Endothelial cell of umbilical vein (primary cell): ENCODE measurements at regions not wholly inside any gene's neighbourhood (a gene's known extent, or its start where the extent isn't known, plus 50 kb on each side); places are given as distances from the start of the nearest gene placed in this dataset.

ENCODE experiments used
- BruUV-seq: library from RNA; stranded (reverse); fragments of 400-500 nt; replicated peaks from 2 replicates; lab custom pipeline; 2021; lab: Mats Ljungman, UMichigan
- CTCF ChIA-PET: fragments of 300-600, 350-600 bp; sonication (Branson Sonifier 250); formaldehyde crosslinking; loops from one replicate; lab custom pipeline; 2021; ENCODE audit warnings: antibody characterized with exemption, inconsistent platforms; lab: Charles Lee
- POLR2A ChIA-PET: fragments of 300-600, 350-600 bp; sonication (Branson Sonifier 250); formaldehyde crosslinking; loops from one replicate; lab custom pipeline; 2021; ENCODE audit warnings: antibody characterized with exemption, inconsistent platforms; lab: Charles Lee
- DNase-seq: peaks from one replicate; pipeline ENCODE4 v3.0.0-alpha.2; 2011; ENCODE audit warnings: low read depth, low spot score
- FAIRE-seq: peaks from 2 replicates; lab custom pipeline; 2011; peaks lifted over from hg19 to GRCh38; lab: Jason Lieb, UNC
- H2AFZ ChIP-seq: 2 replicates; pipeline ENCODE4 v1.6.0; 2012; ENCODE audit warnings: low read depth, low read length, control low read depth, inconsistent platforms
- H3K27ac ChIP-seq: 2 replicates; pipeline ENCODE4 v1.5.1; 2011; ENCODE audit warnings: low read depth, mild to moderate bottlenecking, control low read depth, low read length, moderate library complexity; ENCODE audit not compliant: insufficient read depth
- H3K27me3 ChIP-seq, 2 experiments: 2 replicates each; pipeline versions ENCODE4 v1.6.0 to v1.6.1; 2011; ENCODE audit warnings: low read length in 2 of 2, mixed read lengths in 1 of 2; ENCODE audit not compliant: control insufficient read depth in 2 of 2, insufficient read depth in 2 of 2
- H3K36me3 ChIP-seq, 2 experiments: 2 replicates in 1 of 2; 3 replicates in 1 of 2; pipeline ENCODE4 v1.5.1; 2011; ENCODE audit warnings: low read length in 2 of 2, mild to moderate bottlenecking in 1 of 2, moderate library complexity in 1 of 2; ENCODE audit not compliant: control insufficient read depth in 2 of 2, insufficient read depth in 2 of 2; ENCODE audit errors: extremely low read depth in 1 of 2
- H3K4me1 ChIP-seq: 3 replicates; pipeline ENCODE4 v1.5.1; 2011; ENCODE audit warnings: mild to moderate bottlenecking, low read length; ENCODE audit not compliant: control insufficient read depth, insufficient read depth; ENCODE audit errors: extremely low read depth
- H3K4me2 ChIP-seq: 2 replicates; pipeline ENCODE4 v1.6.1; 2011; ENCODE audit warnings: low read length, control low read depth, mixed read lengths; ENCODE audit not compliant: insufficient read depth
- H3K4me3 ChIP-seq, 3 experiments: fragments of 200-600 bp in 1 of 3; sonication (generic), shearing (Covaris generic) in 1 of 3; replicated peaks in 1 of 3; 2 replicates each; pipeline ENCODE4 v1.5.1; 2011 to 2016; ENCODE audit warnings: control low read depth in 3 of 3, low read length in 3 of 3, mild to moderate bottlenecking in 2 of 3, inconsistent platforms in 1 of 3, low read depth in 1 of 3, moderate library complexity in 1 of 3; ENCODE audit not compliant: insufficient read depth in 1 of 3
- H3K79me2 ChIP-seq: 2 replicates; pipeline ENCODE4 v1.6.0; 2012; ENCODE audit warnings: low read length, inconsistent platforms; ENCODE audit not compliant: control insufficient read depth, insufficient read depth
- H3K9ac ChIP-seq: replicated peaks from 2 replicates; pipeline ENCODE3; 2011; ENCODE audit warnings: low read length, control low read depth; ENCODE audit not compliant: insufficient read depth; ENCODE audit errors: extremely low read depth
- H3K9me1 ChIP-seq: replicated peaks from 3 replicates; pipeline ENCODE4 v1.6.0; 2011; ENCODE audit warnings: mild to moderate bottlenecking, low read length; ENCODE audit not compliant: control insufficient read depth, insufficient read depth; ENCODE audit errors: extremely low read depth
- H3K9me3 ChIP-seq: replicated peaks from 2 replicates; pipeline ENCODE4 v1.5.1; 2012; ENCODE audit warnings: low read length, inconsistent platforms; ENCODE audit not compliant: control insufficient read depth, insufficient read depth
- H4K20me1 ChIP-seq: replicated peaks from 2 replicates; pipeline ENCODE3; 2011; ENCODE audit warnings: mild to moderate bottlenecking, low read length; ENCODE audit not compliant: control insufficient read depth, insufficient read depth; ENCODE audit errors: extremely low read depth
- CTCF ChIP-seq, 2 donors: IDR thresholded peaks; 1 replicate in 1 of 2; 2 replicates in 1 of 2; pipeline ENCODE4 v1.5.1; 2011; ENCODE audit warnings: low read length in 2 of 2, mild to moderate bottlenecking in 2 of 2, moderate library complexity in 2 of 2, control low read depth in 1 of 2, inconsistent platforms in 1 of 2, low read depth in 1 of 2; ENCODE audit not compliant: insufficient read depth in 1 of 2; ENCODE audit errors: extremely low read depth in 1 of 2
- EZH2 ChIP-seq: IDR thresholded peaks from 2 replicates; pipeline ENCODE4 v1.6.1; 2012; ENCODE audit warnings: borderline replicate concordance, low read depth, mild to moderate bottlenecking, moderate library complexity, low read length, inconsistent platforms; ENCODE audit not compliant: severe bottlenecking
- FOS ChIP-seq: IDR thresholded peaks from 2 replicates; pipeline ENCODE4 v1.6.1; 2011; ENCODE audit warnings: mild to moderate bottlenecking, low read length, moderate library complexity, borderline replicate concordance; ENCODE audit not compliant: insufficient read depth
- GATA2 ChIP-seq: IDR thresholded peaks from 2 replicates; pipeline ENCODE4 v1.7.0; 2011; ENCODE audit warnings: low read depth, mild to moderate bottlenecking, moderate library complexity, mixed read lengths, low read length; ENCODE audit not compliant: insufficient read length, insufficient read depth
- JUN ChIP-seq: IDR thresholded peaks from 2 replicates; pipeline ENCODE4 v1.6.1; 2011; ENCODE audit warnings: borderline replicate concordance, low read depth; ENCODE audit not compliant: insufficient read length, insufficient read depth
- MAX ChIP-seq: IDR thresholded peaks from 2 replicates; pipeline ENCODE4 v1.6.1; 2011; ENCODE audit not compliant: insufficient read depth, insufficient read length
- MYC ChIP-seq: IDR thresholded peaks from one replicate; pipeline ENCODE4 v1.6.1; 2011; ENCODE audit warnings: mild to moderate bottlenecking, low read depth, low read length
- POLR2A ChIP-seq: IDR thresholded peaks from 2 replicates; pipeline ENCODE4 v1.6.1; 2012; ENCODE audit warnings: low read depth, mild to moderate bottlenecking, control low read depth, low read length
- POLR2AphosphoS5 ChIP-seq: IDR thresholded peaks from 2 replicates; pipeline ENCODE4 v1.6.1; 2012; ENCODE audit warnings: low read depth, mild to moderate bottlenecking, control low read depth, low read length, moderate library complexity; ENCODE audit not compliant: insufficient read depth
- dilution Hi-C: fragments of 300-500 bp; cut with MboI; formaldehyde crosslinking; loops from one replicate; pipeline ENCODE4 v1.15.0; 2019; ENCODE audit warnings: low sequenced_read_pairs; ENCODE audit not compliant: extremely low pct_ligation_motif_present
- intact Hi-C: fragments of 100-400 bp; cut with micrococcal nuclease; formaldehyde crosslinking; loops from one replicate; pipeline ENCODE4 v1.10.0; 2022

GRCh38 chr5:18321262-18321942, 687.1 kb downstream of the TAF11L14 start:
- no peak for FAIRE-seq

More at GRCh38 chr5:18321262-18321942, 687.1 kb downstream of the TAF11L14 start:
- Histone ChIP-seq H3K27ac (no peak overlapping the region), H3K79me2 (no peaks in the 10 kb centered on the region), H3K27me3 (no peaks in the 10 kb centered on the region), H3K4me2 (no peak overlapping the region), H3K9ac (no peak overlapping the region), H3K9me1 (no peaks in the 10 kb centered on the region), H3K9me3 (no peaks in the 10 kb centered on the region), H3K4me3 (no peak overlapping the region), H2AFZ (no peak overlapping the region), H4K20me1 (no peaks in the 10 kb centered on the region), H3K36me3 (no peaks in the 10 kb centered on the region), H3K4me1 (no peaks in the 10 kb centered on the region)
- BruUV-seq, result no TSS peak
- no peak for TF ChIP-seq JUN
- TF ChIP-seq EZH2, result no peak
- TF ChIP-seq FOS, result no peak
- TF ChIP-seq MYC, result no peak
- TF ChIP-seq POLR2AphosphoS5, result no peak
- no peak for TF ChIP-seq MAX
- TF ChIP-seq POLR2A, result no peak
- TF ChIP-seq CTCF (IDR thresholded peaks at IDR 0.05; ENCODE audit: extremely low read depth in 1 of 2, insufficient read depth in 1 of 2, low read depth in 1 of 2, low read length in 2 of 2), result no peak
- no peak for TF ChIP-seq GATA2
- DNase-seq, result no peak
- CTCF ChIA-PET, result no interaction called here
- intact Hi-C loops (no loop called here), dilution Hi-C loops (no loop called here)
- POLR2A ChIA-PET, result no interaction called here
